ENCODE measurements at regions not wholly inside any gene's neighbourhood (a gene's known extent, or its start where the extent isn't known, plus 50 kb on each side); places are given as distances from the start of the nearest gene placed in this dataset.
"Not testable (repeated sequence)": the region's sequence is repeated elsewhere in the genome, so short reads cannot be mapped to it uniquely, and the experiment has no call there.

DNA sequence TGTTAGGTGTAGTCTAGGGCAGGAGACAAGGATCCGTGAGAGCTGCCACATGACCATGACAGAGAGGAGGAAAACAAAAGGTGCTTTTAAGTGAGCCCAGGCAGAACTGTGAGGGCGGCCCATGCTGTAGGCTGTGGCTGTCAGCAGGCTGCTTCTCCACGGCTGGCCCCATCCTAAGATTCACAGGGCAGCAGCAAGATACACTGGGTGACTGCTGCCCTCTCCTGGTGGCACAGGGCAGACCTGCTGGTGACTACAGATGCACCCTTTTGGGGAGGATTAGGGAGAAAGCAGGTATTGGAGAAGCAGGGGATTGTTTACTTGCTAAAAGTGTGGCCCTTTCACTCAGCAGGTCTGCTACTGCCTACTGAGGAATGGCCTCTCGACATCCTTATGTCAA is 112.2 kb upstream of the CCZ1B start:
- peak; percentile 27 for DNase-seq (ENCODE audit: low read depth)

DNA sequence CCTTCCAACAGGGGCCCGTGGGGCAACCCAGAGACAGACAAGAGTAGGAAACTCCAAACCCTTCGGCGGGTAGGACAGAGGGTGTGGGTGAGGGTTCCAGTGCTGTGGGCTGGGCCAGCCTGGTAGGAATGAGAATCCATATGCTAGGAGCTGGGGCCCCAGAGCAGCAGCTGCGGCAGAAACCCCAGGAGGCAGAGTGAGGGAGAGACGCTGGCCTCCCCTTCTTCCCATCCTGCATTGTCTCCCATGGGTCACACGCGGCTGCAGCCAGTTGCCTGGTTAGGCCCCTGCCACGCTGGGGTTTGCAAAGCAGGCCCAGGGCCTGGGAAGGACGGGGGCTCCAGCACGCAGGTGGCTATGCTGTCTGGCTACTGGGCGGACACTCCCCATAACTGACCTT is 113.1 kb upstream of the CCZ1B start:
- not testable (repeated sequence) for DNase-seq (ENCODE audit: low read depth)

DNA sequence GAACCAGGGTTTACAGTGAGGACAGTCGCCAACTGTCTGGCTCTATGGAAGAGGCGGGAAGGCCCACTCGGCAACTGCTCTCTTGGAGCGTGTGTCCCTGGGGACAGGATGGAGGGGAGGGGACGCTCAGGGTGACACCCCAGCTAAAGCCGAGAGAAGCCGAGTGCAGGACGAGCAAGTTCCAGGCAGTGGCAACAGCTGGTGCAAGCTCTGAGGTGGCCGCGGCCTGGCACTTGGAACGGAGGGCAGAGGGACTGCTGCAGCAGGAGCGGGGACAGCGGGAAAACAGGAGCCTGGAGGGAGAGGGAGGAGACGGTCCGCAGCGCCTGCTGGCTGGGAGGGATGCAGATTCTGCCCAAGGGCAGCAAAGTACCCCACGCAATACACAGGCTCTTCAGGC is 113.8 kb upstream of the CCZ1B start:
- DNase-seq (ENCODE audit: low read depth), result not testable (repeated sequence)

DNA sequence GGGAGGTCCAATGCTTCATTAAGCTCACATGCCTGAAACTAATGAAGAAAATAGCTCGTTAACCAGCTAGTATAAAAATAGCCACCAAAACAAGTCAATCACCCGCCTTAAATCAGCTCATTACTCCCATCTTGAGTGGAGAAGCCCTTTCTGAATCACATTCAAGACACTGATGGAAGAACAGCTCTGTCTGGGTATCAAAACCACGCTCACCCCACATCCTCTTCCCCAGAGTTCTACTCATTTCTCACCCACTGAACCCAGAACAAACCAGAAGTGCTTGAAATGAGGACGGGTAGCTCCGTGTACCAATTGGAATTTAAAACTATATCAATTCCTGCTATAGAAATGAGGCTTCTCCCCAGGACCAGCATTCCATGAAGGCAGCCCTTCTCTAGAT is 120.8 kb upstream of the CCZ1B start:
- not testable (repeated sequence) for DNase-seq (ENCODE audit: low read depth)

DNA sequence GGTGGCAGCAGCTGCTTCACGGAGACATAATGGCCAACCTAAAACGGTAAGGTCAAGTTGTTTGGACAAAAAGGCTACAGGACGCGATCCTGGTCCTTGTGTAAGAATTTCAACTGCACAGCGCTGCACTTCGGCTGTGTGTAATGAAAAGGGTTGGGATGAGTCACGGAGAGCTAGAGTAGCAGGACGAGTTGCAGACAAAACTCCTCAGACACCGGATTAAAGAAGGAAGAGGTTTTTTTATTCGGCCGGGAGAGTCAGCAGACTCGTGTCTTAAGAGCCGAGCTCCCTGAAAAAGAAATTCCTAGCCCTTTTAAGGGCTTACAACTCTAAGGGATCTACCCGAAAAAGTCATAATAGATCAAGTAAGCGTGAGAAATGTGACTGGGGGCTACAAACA is 124.2 kb upstream of the CCZ1B start:
- DNase-seq (ENCODE audit: low read depth), result peak; percentile 27

DNA sequence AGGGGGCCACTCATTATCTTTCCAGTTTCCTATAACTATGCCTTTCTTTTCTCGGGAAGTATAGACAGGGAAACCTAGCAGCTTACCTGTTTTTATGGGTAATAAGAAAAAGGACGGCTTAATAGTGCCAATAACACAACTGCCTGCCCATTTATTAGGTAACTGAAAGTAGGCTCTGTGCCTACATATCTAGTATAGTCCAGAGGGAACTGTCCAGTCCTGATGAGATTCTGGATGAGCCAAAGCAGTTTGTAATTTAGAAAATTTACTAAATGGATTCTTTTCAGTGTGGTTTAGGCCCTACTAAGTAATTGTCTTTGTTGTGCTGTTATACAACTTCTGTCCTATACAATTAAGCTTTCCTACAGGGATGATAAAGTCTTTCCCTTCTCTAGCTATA is 125.5 kb upstream of the CCZ1B start:
- DNase-seq (ENCODE audit: low read depth), result not testable (repeated sequence)

DNA sequence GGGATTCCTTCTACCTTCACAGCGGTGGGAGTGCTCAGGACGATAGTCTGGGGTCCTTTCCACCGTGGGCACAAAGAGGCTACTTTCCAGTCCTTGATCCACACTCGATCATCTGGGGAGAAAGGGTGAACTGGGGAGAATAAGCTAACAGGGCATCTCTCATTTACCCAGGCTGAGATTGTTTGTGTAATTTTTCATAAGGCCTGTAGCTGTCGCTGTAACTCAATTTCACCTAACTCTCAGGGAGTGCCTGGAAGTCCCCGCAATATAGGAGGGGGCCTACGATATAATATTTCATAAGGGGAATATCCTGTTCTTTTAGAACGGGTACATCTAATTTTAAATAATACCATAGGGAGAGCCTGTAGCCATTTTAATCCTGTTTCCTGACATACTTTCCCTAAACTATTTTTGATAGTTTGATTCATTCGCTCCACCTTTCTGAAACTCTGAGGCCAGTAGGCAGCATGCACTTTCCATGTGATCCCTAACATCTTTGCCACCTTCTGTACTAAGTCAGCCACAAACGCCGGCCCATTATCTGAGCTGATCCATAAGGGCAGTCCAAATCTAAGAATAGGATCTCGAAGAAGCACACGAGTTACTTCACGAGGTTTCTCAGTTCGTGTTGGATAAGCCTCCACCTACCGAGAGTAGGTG is 127.2 kb upstream of the CCZ1B start:
- not testable (repeated sequence) for DNase-seq (ENCODE audit: low read depth)

DNA sequence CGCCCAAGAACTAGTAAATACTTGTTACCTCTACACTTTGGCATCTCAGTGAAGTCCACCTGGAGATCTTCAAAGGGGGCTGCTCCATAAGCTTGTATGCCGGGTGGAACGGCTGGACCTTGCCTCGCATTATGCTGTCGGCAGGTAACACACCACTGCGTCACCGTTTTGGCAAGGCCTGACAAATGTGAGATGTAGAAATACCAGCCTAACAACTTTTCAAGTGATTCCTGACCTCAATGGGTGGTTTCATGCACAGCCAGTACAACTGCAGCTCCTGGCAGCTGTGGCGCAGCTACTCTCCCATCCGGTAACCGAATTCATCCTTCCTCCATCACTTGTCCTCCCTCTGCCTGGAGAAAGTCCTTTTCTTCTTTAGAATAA is 127.7 kb upstream of the CCZ1B start:
- not testable (repeated sequence) for DNase-seq (ENCODE audit: low read depth)

DNA sequence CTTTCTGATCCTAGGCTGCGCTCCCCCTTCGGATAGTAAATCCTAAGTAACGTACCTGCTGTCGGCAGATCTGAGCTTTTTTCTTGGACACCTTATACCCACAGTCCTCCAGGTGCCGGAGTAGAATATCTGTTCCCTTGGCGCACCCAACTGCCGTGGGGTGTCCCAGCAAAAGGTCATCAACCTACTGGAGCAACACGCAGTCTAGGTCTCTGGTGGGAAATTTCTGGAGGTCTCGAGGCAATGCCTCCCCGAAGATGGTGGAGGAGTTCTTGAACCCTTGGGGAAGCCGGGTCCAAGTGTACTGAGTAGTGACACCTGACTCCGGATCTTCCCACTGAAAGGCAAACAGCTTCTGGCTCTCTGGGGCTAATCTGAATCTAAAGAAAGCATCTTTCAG is 129.3 kb upstream of the CCZ1B start:
- DNase-seq (ENCODE audit: low read depth), result not testable (repeated sequence)

DNA sequence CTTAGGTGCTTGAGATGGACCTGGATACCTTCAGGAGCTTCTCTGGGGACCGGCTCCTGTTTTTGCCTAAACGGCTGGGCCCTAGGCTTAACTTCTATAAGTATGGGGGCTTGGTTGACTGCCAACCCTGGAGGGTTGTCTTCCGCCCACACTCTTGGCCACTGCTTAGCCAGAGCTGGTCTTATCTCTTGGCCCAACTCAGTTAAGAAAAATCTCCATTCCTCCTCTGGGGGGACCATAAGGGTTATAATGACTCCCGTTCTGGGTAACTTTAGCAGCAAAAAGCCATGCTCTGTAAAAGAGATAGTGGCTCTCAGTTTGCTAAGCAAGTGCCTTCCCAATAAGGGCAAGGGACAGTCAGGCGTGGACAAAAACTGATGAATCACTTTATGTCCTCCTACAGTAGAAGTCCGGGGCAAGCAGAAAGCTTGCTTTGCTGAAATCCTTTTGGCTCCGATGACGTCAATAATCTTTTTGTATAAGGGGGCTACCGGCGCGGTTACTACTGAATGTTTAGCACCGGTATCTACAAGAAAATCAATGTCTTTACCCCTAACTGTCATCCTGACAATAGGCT is 130.0 kb upstream of the CCZ1B start:
- not testable (repeated sequence) for DNase-seq (ENCODE audit: low read depth)

DNA sequence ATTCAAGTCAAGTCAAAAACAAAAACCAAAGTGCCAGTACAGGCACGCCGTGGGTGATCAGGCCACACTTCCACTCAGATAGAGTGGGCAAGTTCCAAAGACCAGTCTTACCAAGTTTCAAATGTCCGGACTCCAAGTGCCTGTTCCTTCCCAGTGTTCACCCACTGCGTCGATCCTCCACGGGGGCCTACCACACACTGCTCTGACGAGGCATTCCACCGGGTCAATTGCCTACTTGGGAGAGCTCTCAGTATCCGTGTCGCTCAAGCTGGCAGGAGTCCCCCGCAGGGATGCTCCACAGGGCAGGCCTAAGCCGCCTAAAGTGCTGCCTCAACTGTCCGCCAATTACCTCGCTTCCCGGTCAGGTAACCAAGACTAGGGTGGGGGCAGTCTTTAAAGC is 132.3 kb upstream of the CCZ1B start:
- DNase-seq (ENCODE audit: low read depth), result not testable (repeated sequence)

DNA sequence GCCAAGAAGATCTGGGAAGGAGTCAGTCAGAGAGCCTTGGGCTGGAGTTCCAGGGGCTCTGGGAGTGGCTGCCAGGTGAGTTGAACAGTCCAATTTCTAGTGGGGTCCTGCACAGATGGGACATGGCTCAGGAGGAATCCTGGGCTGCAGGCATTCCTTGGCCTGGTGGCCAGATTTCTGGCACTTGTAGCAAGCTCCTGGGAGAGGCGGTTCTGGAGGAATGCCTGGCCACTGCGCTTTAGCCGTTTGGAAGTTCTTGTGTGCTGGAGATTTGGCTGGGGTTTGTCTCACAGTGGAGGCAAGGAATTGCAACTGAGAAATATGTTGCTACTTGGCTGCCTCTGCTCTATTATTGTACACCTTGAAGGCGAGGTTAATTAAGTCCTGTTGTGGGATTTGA is 133.9 kb upstream of the CCZ1B start:
- DNase-seq (ENCODE audit: low read depth), result not testable (repeated sequence)

DNA sequence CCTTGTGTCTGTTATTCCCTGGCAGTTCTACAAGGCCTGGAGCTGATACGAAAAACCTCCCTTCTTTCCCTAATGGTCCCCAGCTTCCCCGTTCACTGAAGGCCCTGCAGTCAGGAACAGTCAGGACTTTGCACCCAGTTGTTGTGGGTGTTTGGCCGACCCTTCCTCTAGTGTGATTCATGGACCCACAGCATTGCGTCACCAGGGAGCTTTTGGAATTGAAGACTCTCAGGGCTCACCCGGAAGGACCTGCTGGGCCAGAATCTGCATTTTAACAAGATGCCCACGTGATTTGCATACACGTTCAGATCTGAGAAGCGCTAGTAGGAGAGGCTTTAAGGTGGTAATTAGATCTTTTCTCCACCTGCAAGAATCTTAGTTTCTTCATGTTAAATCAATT is 136.8 kb upstream of the CCZ1B start:
- not testable (repeated sequence) for DNase-seq (ENCODE audit: low read depth)

DNA sequence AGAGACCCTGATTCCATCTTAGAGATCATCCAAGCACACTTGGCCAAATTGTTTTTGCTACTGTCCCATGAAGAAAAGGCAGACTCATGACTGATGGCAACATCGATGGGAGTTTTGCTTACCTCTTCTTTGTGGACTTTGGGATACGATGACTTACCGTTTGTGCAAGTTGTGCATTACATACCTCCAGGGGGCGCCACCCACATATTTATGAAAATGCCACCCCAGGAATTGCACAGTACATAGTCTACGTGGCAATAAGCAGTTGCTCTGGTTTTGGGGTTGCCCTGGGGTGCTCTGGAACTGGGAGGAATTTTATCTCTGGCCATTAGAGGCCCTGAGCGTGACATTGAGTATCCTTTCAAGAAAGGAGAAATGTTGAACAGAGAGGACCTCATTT is 139.0 kb upstream of the CCZ1B start:
- DNase-seq (ENCODE audit: low read depth), result peak; percentile 41

DNA sequence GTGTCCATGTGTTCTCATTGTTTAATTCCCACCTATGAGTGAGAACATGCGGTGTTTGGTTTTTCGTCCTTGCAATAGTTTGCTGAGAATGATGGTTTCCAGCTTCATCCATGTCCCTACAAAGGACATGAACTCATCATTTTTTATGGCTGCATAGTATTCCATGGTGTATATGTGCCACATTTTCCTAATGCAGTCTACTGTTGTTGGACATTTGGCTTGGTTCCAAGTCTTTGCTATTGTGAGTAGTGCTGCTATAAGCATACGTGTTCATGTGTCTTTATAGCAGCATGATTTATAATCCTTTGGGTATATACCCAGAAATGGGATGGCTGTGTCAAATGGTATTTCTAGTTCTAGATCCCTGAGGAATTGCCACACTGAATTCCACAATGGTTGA is 144.1 kb upstream of the CCZ1B start:
- not testable (repeated sequence) for DNase-seq (ENCODE audit: low read depth)

DNA sequence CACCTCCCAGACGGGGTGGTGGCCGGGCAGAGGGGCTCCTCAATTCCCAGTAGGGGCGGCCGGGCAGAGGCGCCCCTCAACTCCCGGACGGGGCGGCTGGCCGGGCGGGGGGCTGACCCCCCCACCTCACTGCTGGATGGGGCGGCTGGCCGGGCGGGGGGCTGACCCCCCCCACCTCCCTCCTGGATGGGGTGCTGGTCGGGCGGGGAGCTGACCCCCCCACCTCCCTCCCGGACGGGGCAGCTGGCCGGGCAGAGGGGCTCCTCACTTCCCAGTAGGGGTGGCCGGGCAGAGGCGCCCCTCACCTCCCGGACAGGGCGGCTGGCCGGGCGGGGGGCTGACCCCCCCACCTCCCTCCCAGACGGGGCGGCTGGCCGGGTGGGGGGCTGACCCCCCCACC is 148.8 kb upstream of the CCZ1B start:
- not testable (repeated sequence) for DNase-seq (ENCODE audit: low read depth)

DNA sequence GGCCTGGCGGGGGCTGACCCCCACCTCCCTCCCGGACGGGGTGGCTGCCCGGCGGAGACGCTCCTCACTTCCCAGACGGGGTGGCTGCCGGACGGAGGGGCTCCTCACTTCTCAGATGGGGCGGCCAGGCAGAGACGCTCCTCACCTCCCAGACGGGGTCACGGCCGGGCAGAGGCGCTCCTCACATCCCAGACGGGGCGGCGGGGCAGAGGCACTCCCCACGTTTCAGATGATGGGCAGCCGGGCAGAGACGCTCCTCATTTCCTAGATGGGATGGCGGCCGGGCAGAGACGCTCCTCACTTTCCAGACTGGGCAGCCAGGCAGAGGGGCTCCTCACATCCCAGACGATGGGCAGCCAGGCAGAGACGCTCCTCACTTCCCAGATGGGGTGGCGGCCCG is 149.3 kb upstream of the CCZ1B start:
- DNase-seq (ENCODE audit: low read depth), result not testable (repeated sequence)

DNA sequence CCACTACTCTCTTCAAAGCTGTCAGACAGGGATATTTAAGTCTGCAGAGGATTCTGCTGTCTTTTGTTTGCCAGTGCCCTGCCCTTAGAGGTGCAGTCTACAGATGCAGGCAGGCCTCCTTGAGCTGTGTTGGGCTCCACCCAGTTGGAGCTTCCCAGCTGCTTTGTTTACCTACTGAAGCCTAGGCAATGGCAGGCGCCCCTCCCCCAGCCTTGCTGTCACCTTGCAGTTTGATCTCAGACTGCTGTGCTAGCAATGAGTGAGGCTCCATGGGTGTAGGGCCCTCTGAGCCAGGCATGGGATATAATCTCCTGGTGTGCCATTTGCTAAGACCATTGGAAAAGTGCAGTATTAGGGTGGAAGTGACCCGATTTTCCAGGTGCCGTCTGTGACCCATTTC is 151.3 kb upstream of the CCZ1B start:
- not testable (repeated sequence) for DNase-seq (ENCODE audit: low read depth)

DNA sequence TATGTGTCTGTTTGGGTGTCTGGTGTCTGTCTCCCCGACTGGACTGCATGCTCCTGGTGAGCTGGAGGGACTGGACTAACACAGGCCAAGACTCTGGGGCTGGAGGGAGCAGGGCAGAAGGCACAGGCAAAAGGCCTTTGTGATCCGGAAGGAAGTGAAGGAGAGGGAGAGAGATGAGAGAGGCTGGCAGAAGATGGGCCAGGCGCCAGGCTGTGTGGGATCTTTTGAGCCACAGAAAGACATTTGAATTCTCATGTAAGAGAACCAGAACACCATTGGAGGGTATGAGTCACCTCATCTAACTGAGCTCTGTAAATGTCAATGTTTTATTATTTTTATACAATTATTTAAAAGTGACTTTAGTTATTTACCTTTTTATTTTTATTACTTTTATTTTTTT is 152.3 kb upstream of the CCZ1B start:
- DNase-seq (ENCODE audit: low read depth), result not testable (repeated sequence)

DNA sequence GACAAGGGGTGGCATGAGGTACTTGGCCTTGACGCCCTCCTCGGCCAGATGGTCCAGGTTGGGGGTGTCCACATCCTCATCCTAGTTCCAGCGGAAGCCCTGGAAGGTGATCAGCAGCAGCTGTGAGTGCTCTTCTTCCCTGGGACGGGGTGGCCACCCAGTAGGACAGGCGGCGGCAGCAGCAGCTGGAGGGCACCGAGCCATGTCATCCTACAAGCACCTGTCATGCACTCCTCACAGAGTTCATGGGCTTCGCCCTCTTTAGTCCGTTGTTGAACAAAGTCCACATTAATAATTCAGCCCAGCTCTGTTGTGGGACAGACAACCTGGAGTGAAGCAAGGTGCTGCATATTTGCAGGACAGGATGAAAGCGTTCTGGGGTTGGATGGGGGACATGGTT is 153.4 kb upstream of the CCZ1B start:
- DNase-seq (ENCODE audit: low read depth), result not testable (repeated sequence)

DNA sequence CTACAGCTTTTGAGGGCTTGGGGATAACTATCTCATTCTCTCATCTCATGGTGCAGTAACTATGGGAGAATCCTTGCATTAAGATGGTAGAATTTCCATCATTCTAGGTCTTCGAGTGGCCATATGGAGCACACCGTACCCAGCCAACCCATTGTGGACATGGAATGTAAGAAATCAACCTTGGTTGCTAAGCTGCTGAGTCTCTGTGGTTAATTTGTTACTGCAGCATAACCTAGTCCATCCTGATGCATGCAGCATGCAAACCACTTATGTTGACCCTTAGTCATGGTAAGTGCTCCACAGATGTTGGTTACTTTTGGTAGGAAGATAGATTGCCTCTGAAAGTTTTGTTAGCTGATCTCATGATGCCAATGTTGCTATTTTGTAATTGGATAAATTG is 156.3 kb upstream of the CCZ1B start:
- DNase-seq (ENCODE audit: low read depth), result not testable (repeated sequence)

DNA sequence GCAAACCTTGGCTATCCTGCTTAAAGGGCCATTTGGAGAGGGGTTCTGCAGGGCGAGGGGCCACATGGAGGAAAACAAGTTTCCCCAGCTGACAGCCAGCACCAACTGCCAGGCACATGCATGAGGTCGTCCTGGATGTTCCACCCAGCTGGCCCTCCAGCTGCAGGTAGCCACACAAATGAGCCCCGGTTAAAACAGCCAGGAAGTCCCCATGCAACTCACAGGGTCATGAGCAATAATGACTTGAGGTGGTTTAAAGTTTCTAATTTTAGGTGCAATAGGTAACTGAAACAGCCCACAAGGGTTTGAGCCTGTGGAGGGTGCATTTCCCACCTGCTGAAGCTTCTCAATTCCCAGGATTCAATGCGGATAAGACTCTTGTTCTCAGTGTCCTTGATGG is 160.8 kb upstream of the CCZ1B start:
- DNase-seq (ENCODE audit: low read depth), result not testable (repeated sequence)

DNA sequence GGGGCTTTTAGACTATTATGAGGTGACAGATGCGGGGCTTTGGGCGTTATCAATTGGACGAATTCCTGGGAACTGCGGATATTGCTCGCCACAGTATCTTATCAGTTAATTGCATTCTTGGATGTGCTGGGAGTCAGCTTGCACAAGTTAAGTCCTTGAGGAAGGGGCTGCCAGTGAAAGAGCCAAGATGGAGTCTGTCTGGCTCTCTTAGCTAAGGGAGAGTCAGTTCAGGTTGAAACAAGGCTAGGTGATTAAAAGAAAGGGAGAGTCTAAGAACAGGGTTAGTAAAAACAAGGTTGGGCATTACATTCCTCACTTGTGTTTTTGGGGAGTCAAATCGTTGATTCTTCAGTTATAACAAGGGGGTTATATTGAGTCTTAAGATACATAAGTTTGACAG is 162.5 kb upstream of the CCZ1B start:
- DNase-seq (ENCODE audit: low read depth), result not testable (repeated sequence)

DNA sequence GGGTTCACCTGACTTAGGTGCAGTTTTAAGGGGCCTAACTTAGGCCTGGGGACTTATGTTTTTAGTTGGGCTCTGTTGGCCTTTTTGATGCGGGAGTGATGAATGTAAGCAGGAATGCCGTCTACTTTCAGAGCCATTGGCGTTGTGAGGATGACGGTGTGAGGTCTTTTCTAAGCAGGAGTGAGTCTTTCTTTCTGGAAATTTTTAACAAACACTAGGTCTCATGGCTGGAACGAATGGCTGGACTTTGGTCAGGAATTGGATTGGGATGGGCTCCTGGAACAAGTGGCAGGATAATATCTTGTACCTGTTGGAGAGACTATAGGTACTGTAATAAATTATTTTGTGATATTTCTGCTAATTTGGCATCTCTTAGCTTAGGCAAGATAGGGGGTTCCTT is 163.9 kb upstream of the CCZ1B start:
- DNase-seq (ENCODE audit: low read depth), result not testable (repeated sequence)
